HCT116 (cell line): ENCODE measurements at regions not wholly inside any gene's neighbourhood (a gene's known extent, or its start where the extent isn't known, plus 50 kb on each side); places are given as distances from the start of the nearest gene placed in this dataset.

Experiments used
- ATAC-seq: fragments of 200-7000 bp; cut with Tn5 transposase; 2 replicates; pipeline ENCODE4 v1.9.1; 2020; ENCODE audit warnings: mild to moderate bottlenecking, moderate library complexity
- BruUV-seq: library from RNA; stranded (reverse); fragments of 400-500 nt; replicated peaks from 2 replicates; lab custom pipeline; 2021; lab: Mats Ljungman, UMichigan
- CTCF ChIA-PET: fragments of 300-600 bp; sonication (Branson Sonifier 250); formaldehyde crosslinking; loops from one replicate; lab custom pipeline; 2021; ENCODE audit warnings: antibody characterized with exemption; lab: Charles Lee
- POLR2A ChIA-PET: fragments of 300-600, 350-600 bp; sonication (Branson Sonifier 250); formaldehyde crosslinking; loops from one replicate; lab custom pipeline; 2021; ENCODE audit warnings: antibody characterized with exemption; lab: Charles Lee
- RAD21 ChIA-PET, 2 experiments: fragments of 300-600 bp; sonication (Branson Sonifier 250); formaldehyde crosslinking; loops; one replicate each; lab custom pipeline; 2023; ENCODE audit warnings: low total read pairs in 2 of 2; ENCODE audit not compliant: uncharacterized antibody in 2 of 2, unreplicated experiment in 2 of 2, low non-redundant PET in 1 of 2; lab: Charles Lee
- DNase-seq: peaks from one replicate; pipeline ENCODE4 v3.0.0-alpha.2; 2010; ENCODE audit warnings: low read depth, low spot score
- H2AFZ ChIP-seq: fragments of 200-600 bp; shearing (Covaris generic), sonication (generic); 2 replicates; pipeline ENCODE4 v1.6.1; 2017; ENCODE audit warnings: low read depth, mixed run types, mixed read lengths, antibody characterized with exemption, low read length; ENCODE audit not compliant: poor library complexity, severe bottlenecking
- H3K27ac ChIP-seq: 2 replicates; pipeline ENCODE4 v1.5.1; 2012; ENCODE audit warnings: low read depth, low read length
- H3K27me3 ChIP-seq: fragments of 200-600 bp; sonication (generic); 2 replicates; pipeline ENCODE4 v1.6.1; 2016; ENCODE audit warnings: mixed run types, low read length, mixed read lengths; ENCODE audit not compliant: insufficient read depth
- H3K36me3 ChIP-seq, 2 experiments: fragments of 200-500 bp in 1 of 2; fragments of 200-600 bp in 1 of 2; sonication (Bioruptor generic) in 1 of 2; sonication (generic) in 1 of 2; 2 replicates each; pipeline versions ENCODE4 v1.5.1 to v1.6.1; 2014 to 2016; ENCODE audit warnings: low read length in 2 of 2, inconsistent platforms in 1 of 2, mixed read lengths in 1 of 2, mixed run types in 1 of 2; ENCODE audit not compliant: insufficient read depth in 2 of 2, control insufficient read depth in 1 of 2
- H3K4me1 ChIP-seq, 2 experiments: fragments of 200-600 bp in 1 of 2; sonication (generic) in 1 of 2; 2 replicates each; pipeline versions ENCODE4 v1.5.1 to v1.6.1; 2012 to 2017; ENCODE audit warnings: low read length in 2 of 2, inconsistent platforms in 1 of 2, mild to moderate bottlenecking in 1 of 2, mixed read lengths in 1 of 2, mixed run types in 1 of 2, moderate library complexity in 1 of 2; ENCODE audit not compliant: insufficient read depth in 2 of 2, control insufficient read depth in 1 of 2
- H3K4me2 ChIP-seq: fragments of 200-600 bp; sonication (generic); 2 replicates; pipeline ENCODE4 v1.6.1; 2017; ENCODE audit warnings: mixed run types, low read length, mixed read lengths
- H3K4me3 ChIP-seq, 2 experiments: fragments of 200-600 bp in 1 of 2; sonication (generic) in 1 of 2; replicated peaks in 1 of 2; 2 replicates each; pipeline ENCODE4 v1.5.1; 2011 to 2016; ENCODE audit warnings: low read length in 2 of 2, control low read depth in 1 of 2, low read depth in 1 of 2, mild to moderate bottlenecking in 1 of 2, mixed read lengths in 1 of 2, mixed run types in 1 of 2
- H3K79me2 ChIP-seq: fragments of 200-600 bp; sonication (generic); 2 replicates; pipeline ENCODE4 v1.6.1; 2017; ENCODE audit warnings: mild to moderate bottlenecking, mixed run types, low read length, moderate library complexity, mixed read lengths; ENCODE audit not compliant: insufficient read depth
- H3K9ac ChIP-seq: fragments of 200-600 bp; sonication (generic); 2 replicates; pipeline ENCODE4 v1.6.1; 2016; ENCODE audit warnings: low read length, mixed read lengths
- H3K9me2 ChIP-seq: fragments of 200-600 bp; sonication (generic), shearing (Covaris generic); 2 replicates; pipeline ENCODE4 v1.6.1; 2017; ENCODE audit warnings: mixed run types, mild to moderate bottlenecking, moderate library complexity; ENCODE audit not compliant: insufficient read depth
- H3K9me3 ChIP-seq, 2 experiments: fragments of 200-500 bp in 1 of 2; fragments of 200-600 bp in 1 of 2; sonication (Bioruptor generic) in 1 of 2; sonication (generic) in 1 of 2; 2 replicates each; pipeline ENCODE4 v1.6.1; 2014 to 2017; ENCODE audit warnings: low read length in 2 of 2, mixed read lengths in 2 of 2, inconsistent platforms in 1 of 2, low read depth in 1 of 2, mild to moderate bottlenecking in 1 of 2, mixed run types in 1 of 2, moderate library complexity in 1 of 2; ENCODE audit not compliant: control insufficient read depth in 1 of 2, insufficient read depth in 1 of 2
- H4K20me1 ChIP-seq: fragments of 200-600 bp; sonication (generic), shearing (Covaris generic); 2 replicates; pipeline ENCODE4 v1.6.1; 2017; ENCODE audit warnings: mixed run types, mild to moderate bottlenecking, moderate library complexity; ENCODE audit not compliant: insufficient read depth
- CTCF ChIP-seq, 3 experiments: fragments of 200-600 bp in 1 of 3; sonication (generic) in 1 of 3; IDR thresholded peaks in 2 of 3; conservative IDR thresholded peaks in 1 of 3; 2 replicates each; pipeline ENCODE4 v1.5.1; 2012 to 2017; ENCODE audit warnings: low read depth in 2 of 3, low read length in 2 of 3, antibody characterized with exemption in 1 of 3, borderline replicate concordance in 1 of 3, control low read depth in 1 of 3, mild to moderate bottlenecking in 1 of 3, mixed read lengths in 1 of 3, mixed run types in 1 of 3, moderate library complexity in 1 of 3; ENCODE audit not compliant: insufficient read depth in 1 of 3
- ELF1 ChIP-seq: IDR thresholded peaks from 2 replicates; pipeline ENCODE4 v1.6.1; 2012; ENCODE audit warnings: low read depth, borderline replicate concordance
- POLR2AphosphoS5 ChIP-seq: IDR thresholded peaks from 2 replicates; pipeline ENCODE4 v1.6.1; 2011; ENCODE audit warnings: mild to moderate bottlenecking, low read depth, low read length, moderate library complexity
- REST ChIP-seq: IDR thresholded peaks from 2 replicates; pipeline ENCODE4 v1.6.1; 2012; ENCODE audit warnings: low read depth
- intact Hi-C: fragments of 100-400 bp; cut with micrococcal nuclease; formaldehyde crosslinking; loops from 2 replicates; pipeline ENCODE4 v1.10.0; 2022

DNA sequence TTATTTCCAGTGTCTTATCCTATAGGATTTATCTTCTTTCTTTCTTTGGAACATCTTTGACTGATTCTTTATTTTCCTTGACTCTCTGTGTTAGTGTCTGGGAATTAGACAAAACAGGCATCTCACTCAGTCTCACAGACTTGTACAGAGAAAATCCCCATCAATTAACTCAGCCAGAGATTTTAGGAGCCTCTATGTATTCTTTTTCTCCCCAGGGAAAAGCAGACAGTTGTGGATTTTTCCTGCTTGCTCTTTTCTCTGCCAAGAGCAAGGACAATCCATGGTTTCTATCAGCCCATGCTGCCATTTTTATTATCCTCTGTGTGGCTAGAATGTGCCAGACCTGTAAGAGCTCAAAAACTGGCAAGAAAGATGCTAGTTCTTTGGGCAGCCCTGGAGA lies 595.1 kb downstream of the SNAPC1 start:
- H3K4me2 ChIP-seq = no peak overlapping the region
- H3K9ac ChIP-seq = no peak overlapping the region
- TF ChIP-seq POLR2AphosphoS5 = no peak
- TF ChIP-seq ELF1 = no peak
- no peak for TF ChIP-seq REST
- no peak for TF ChIP-seq CTCF (IDR thresholded peaks at IDR 0.05 in 2 of 3, conservative IDR thresholded peaks at IDR 0.05 in 1 of 3; ENCODE audit: borderline replicate concordance in 1 of 3, insufficient read depth in 1 of 3, low read depth in 2 of 3, low read length in 2 of 3)
- ChIA-PET RAD21 (no interaction called here), CTCF (no interaction called here), POLR2A (no interaction called here)
- no peak for DNase-seq
- intact Hi-C loops = no loop called here
- no peaks in the 10 kb centered on the region for H3K27me3 ChIP-seq
- H3K4me3 ChIP-seq = no peak overlapping the region
- H4K20me1 ChIP-seq = no peaks in the 10 kb centered on the region
- no peaks in the 10 kb centered on the region for H3K9me2 ChIP-seq
- H3K4me1 ChIP-seq = no peaks in the 10 kb centered on the region
- H3K79me2 ChIP-seq = no peaks in the 10 kb centered on the region
- no TSS peak for BruUV-seq
- H3K36me3 ChIP-seq = no peaks in the 10 kb centered on the region
- peaks cover 0 to 21% of the 10 kb centered on the region in 2 experiments; a peak in 1 of 4 replicates for H3K9me3 ChIP-seq
- no peak overlapping the region for H2AFZ ChIP-seq
- ATAC-seq = no peak
- no peak overlapping the region for H3K27ac ChIP-seq
